ENCODE measurements at regions not wholly inside any gene's neighbourhood (a gene's known extent, or its start where the extent isn't known, plus 50 kb on each side); places are given as distances from the start of the nearest gene placed in this dataset.

DNA sequence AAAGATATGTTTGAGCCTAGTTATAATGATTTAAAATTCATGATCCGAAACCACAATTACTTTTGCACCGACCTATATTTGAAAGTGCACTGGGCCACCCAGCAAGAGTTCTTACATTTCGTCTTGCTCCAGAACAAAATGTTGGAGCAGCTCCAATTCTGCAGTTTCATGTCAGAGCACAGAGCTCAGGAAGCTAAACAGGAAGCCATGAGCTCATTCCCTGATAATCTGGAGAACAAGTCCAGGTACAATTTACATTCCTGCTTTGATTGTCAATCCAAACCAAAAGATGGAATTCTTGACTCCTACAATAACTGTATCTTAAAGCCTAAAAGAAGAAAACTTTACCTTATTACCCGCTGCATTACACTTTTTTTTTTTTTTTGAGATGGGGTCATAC, 131.8 kb downstream of the KCTD12 start:
- no peak for DNase-seq (ENCODE audit: low read depth in 4 of 4, low spot score in 3 of 4)

DNA sequence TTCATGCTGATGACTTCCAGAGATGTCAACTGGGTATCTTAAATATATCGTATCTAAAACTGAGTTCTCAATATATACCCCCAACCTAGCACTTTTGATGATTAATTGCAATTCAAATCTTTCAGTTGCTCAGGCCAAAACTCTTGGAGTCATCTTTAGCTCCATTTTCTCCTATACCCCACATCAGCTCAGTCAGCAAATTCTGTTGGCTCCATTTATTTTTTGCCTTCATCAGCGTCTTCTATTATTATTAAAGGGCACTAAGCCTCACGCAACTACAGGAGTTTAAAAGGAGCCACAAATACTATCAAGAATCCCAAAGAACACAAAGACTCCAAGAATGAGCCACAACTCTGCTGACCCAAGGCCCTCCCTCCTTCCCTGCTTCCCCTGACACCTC, 134.9 kb downstream of the KCTD12 start:
- DNase-seq (ENCODE audit: low read depth in 4 of 4, low spot score in 3 of 4) = no peak

DNA sequence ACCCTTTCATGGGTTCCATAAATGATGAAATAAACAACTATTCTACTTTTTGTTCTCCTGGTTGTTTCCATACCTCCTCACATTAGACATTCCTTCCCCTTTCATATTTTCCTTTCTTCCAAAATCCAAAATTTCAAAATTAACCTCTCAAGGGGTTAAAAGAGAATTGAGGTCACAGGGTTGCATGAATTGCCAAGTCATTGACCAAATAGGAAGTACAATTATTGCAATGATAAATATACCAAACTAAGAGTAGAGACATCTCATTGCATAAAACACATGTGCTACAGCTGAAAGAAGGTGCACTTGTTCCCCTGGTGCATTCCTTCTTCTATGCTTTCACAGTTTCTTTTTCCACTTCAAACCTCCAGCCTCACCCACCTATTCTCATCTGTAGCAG, 136.1 kb downstream of the KCTD12 start:
- no peak for DNase-seq (ENCODE audit: low read depth in 4 of 4, low spot score in 3 of 4)

DNA sequence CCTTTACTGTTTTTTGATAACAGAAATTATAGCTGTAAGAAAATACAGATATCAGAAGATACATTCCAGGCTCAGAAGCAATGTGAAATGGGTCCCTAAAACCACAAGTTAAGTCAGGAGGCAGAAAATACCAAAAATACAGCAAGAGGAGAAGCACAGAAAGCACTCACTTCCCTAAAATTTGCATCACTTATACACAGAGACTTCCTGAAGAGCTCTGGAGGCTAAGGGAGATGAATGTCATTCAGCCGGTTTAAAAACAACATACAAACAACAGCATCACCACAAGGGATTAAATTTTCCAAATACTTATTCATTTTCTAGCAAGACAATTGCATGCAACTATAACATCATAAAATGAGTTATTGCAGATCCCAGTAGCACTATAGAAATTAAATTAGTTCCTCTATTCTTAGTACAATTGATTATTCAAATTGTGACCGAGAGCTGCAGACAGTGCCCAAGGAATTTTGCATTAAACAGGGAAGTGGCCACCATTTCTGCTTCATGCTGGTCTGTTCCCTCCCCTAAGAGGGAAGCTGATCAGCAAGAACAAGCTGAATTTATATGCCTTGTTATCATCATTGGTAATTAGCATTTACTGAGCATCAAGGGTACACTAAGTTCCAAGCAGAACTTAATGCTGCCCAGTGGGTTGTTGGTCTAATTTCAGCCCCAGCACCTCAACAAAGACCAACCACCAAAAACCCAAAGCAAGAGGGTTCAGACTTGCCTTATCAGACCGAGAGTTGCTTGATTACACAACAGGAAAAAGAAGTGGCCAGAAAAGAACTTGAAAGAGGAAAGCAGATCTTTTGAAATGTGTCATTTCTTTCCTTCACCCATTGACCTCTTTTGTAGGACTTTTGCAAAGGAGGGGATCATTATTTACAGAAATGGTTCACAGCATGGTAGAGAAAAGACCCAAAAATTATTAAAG, 140.7 kb downstream of the KCTD12 start:
- DNase-seq (ENCODE audit: low read depth in 4 of 4, low spot score in 3 of 4) = no peak

DNA sequence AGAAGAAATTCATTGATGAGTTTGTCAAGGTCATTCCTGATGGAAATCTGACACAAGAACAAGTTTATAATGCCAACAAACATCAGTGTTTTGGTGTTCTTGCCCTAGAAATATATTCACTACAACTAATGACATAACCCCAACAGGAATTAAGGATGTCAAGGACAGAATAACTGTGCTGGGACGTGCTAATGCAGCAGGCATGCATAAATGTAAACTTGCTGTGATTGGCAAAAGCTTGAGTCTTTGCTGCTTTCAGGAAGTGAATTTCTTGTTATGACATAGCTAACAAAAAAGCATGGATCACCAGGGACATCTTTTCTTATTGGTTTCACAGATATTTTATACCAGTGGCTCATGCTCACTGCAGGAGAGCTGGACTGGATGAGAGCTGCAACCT, 144.6 kb downstream of the KCTD12 start:
- no peak for DNase-seq (ENCODE audit: low read depth in 4 of 4, low spot score in 3 of 4)

DNA sequence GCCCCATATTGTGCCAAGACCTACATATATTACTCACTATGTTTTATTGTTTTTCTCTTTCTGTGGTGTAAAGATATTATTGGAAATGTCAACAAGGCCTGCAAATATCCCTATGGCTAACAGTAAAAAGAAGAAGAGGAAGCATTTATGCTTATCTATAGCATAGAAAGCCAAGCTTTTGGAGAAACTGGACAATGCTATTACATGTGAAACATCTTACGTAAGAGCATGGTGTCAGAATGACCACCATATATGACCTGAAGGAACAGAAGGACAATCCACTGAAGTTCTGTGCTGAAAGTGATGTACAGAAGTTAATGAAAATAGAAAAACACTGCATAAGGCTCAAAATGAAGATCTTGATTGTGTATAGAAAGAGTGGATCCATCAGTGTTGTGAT, 145.2 kb downstream of the KCTD12 start:
- no peak for DNase-seq (ENCODE audit: low read depth in 4 of 4, low spot score in 3 of 4)

DNA sequence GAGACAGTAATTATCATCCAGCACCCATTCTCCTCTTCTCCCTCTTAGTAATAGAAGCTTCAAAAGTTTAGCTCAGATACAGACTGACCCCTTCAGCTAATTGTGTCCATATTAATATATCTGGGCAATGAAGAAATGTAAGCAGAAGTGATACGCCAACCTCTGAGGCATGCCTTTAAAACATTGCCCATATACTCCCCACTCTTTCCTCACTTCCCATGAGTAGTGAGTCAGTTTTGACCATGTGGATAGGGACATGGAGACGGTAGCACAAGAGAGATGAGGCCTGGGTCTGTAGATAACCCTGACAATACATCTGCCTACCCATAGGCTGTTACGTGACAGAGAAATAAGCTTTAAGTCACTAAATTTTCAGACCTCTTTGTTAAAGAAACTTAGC, 147.6 kb downstream of the KCTD12 start:
- DNase-seq (ENCODE audit: low read depth in 4 of 4, low spot score in 3 of 4) = no peak

DNA sequence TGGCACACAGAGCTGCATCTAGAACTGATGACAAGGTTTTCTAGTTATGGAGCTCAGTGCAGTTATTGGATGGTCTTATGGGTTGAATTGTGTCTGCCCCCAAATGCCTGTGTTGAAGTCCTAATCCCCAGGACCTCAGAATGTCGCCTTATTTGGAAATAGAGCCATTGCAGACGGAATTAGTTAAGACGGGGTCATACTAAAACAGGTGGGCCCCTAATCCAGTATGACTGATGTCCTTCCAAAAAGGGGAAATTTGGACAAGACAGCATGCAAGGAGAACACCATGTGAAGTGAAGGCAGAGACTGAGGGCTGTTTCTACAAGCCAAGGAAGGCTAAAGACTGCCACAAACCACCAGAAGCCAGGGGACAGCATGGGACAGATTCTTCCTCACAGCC, 148.7 kb downstream of the KCTD12 start:
- DNase-seq (ENCODE audit: low read depth in 4 of 4, low spot score in 3 of 4) = no peak

DNA sequence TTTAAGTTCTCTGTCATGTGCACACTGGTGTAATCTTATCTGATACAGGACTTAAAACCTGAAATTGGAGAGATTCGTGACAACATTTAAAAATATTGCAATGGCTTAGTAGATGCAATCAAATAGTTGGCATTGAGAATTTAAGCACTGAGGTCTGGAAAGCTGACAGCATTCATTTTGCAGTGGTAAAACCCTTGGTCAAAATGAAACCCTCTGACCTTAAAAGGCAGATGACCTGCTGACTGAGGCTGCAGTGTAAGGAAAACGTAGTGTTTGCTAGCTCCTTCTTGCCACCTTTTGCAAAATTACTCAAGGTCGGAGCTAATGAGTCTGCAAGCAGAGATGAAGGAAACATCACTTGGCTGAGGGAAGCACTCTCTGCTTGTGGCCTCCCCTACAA, 150.6 kb downstream of the KCTD12 start:
- no peak for DNase-seq (ENCODE audit: low read depth in 4 of 4, low spot score in 3 of 4)

DNA sequence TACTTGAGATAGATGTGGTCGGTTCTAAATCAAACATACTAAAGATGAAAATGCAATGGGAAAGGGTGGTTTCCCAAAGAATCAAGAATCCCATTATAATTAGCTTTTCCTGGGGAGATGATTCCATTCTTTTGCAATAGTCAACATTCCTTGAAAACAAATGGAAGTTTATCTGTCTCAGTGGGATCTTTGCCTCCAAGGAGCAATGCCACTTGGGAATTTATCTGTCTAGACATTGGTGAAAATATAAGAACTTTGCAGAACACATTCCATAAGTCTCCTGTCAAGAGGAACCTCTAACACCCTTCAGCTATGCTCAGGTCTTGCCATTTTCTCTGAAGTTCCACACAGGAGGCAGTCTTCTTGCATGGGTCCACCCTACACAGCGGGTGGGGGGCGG, 152.5 kb downstream of the KCTD12 start:
- no peak for DNase-seq (ENCODE audit: low read depth in 4 of 4, low spot score in 3 of 4)

DNA sequence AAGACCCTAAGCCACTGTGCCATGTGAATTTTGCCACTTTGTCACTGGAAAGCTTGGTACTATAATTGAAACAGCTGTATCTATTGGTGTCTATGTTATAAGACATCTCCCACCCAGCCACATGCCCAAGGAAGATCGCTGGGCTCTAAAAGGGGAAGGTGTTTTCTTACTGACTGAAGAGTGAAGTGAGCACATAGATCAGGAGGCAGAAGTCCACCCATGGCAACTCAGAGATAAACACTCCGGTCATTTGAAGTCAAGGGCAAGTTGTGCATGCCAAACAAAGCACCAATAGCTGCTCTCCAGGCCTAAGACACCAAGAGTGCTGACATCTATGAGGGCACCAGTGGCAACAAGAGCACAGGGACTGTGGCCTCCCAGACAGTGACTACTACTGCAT, 153.8 kb downstream of the KCTD12 start:
- no peak for DNase-seq (ENCODE audit: low read depth in 4 of 4, low spot score in 3 of 4)

DNA sequence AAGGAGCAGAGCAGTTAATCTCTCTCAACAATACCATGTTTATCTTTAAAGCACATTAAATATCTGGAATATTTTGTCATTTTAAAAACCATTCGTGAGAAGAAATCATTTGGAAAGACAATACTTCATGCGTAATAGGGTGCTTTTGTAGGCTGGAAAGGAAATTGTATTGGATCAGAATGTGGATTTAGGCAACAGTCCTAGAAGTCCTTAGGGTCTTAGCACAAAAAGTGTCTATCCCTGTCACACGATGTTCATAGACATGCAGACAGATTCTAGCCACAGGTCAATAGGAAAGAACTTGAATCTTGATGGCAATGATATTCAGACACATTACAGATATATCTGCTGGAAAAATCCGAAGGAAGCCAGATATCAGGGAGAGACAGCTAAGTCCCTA, 156.0 kb downstream of the KCTD12 start:
- DNase-seq (ENCODE audit: low read depth in 4 of 4, low spot score in 3 of 4) = no peak

DNA sequence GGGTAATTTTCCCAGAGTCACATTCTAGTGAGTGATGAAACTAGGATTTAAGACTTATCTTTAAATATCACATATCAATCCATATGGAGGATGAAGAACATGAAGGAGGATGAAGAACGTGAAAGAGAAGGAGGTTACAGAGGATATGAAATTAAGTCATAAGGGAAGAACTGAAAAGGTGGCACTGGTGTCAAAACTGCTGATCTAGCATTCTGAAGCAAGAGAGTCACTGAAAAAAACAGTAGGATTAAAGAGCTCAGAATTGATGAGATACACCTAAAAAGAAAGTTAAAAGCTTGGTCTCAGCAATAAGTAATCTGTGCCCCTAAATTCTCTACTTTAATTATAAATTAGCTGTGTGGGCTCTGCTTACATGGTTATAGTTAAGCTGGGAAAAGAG, 156.5 kb downstream of the KCTD12 start:
- DNase-seq (ENCODE audit: low read depth in 4 of 4, low spot score in 3 of 4) = no peak

DNA sequence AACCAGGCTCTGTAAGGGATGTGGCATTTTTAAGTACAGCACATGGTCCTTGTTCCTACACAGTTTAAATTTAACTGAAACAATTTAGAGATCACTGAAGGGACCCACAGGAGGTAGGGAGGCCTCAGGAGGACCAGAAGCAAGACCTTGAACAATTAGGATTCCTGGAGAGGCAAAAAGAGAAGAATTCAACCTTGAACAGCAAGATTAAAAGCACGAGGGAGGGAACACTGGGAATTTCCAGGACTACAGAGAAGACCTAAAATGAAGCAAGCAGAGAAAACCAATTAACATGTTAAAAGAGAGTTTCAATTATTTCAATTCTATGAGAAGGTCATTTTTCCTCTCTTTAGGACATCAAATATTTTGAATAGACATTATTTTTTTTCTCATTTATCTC, 160.3 kb downstream of the KCTD12 start:
- DNase-seq (ENCODE audit: low read depth in 4 of 4, low spot score in 3 of 4) = no peak

DNA sequence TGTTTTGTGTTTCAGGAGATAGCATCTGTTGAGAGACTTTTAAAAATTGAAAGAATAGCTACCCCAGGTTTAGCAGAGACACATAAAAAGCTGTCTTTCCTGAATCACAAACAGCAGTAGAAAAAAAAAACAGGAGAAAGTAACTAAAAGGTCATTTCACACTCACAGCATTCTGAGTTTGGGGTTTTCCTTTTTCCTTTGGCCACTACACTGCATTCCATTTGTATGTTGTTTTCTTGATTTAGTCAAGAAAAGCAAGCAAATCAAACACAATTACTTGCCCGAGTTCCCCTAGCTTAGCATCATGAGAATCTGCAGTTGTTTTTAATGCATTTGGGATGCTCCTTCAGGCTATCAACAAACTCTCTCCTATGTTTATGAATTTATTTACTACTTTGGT, 161.0 kb downstream of the KCTD12 start:
- DNase-seq (ENCODE audit: low read depth in 4 of 4, low spot score in 3 of 4) = no peak

DNA sequence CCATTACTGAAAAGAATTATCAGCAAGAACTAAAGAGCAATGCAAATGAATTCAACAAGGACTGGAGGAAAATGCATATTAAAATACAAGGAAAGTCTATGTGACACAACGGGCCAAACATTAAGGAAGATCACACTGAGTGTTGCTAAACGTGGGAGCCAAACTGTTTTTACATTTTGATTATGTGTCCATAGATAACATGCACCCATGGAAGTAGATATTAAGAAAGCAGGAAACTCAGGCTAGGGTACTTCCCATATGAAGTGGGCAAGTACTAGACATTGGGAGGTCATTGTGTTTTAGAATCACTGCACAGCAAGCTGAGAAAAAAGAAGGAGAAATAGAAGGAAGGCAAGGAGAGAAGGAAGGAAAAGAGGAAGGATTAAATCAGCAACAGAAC, 161.8 kb downstream of the KCTD12 start:
- DNase-seq (ENCODE audit: low read depth in 4 of 4, low spot score in 3 of 4) = no peak

DNA sequence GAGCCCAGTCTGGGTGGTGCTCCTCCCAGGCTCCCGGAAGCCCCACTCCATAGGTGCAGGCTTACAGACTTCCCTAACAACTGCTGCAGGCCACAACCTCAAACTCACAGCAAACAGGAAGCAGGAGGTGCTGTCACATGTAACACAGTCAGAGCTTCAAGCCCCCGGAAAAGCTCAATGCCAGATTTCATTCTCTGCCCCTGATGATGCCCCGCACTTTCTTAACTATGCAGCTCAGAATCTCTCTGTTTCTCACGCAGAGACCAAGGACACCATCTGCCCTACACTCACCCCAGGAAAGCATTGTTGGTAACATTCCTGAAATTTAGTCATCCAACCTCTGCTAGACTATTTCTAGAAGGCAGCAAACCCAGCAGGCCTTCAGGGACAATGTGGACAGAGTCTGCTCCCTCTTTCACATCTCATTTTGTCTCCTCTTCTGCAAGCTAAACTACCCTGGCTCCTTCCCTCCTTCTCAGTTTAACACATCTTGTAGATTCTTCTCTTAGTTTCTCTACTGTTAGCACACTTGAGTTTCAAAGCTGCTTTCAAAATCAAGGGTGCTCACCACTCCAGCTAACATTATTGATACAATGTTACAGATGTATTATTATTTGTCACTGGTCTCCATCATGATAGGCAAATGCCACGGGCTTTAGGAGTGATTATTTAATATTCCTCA, 162.5 kb downstream of the KCTD12 start:
- DNase-seq (ENCODE audit: low read depth in 4 of 4, low spot score in 3 of 4) = no peak

DNA sequence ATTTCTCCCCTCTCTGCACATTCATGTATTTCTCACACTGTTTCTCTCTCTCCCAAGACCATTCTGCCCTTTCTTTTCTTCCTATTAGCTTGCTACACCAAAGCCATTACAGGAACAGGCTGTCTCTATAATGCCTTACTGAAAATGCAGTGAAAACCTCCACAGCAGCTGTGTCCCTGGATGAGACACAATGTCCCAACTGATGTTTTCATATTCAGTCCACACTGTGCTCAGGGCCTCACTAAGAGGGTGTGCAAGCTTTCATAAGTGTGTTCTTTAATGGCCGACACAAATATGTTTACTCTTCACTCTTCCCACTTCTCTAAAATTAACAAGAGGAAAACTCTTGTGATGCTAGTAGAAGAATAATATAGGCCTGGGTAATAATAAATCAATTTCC, 163.4 kb downstream of the KCTD12 start:
- DNase-seq (ENCODE audit: low read depth in 4 of 4, low spot score in 3 of 4) = no peak

DNA sequence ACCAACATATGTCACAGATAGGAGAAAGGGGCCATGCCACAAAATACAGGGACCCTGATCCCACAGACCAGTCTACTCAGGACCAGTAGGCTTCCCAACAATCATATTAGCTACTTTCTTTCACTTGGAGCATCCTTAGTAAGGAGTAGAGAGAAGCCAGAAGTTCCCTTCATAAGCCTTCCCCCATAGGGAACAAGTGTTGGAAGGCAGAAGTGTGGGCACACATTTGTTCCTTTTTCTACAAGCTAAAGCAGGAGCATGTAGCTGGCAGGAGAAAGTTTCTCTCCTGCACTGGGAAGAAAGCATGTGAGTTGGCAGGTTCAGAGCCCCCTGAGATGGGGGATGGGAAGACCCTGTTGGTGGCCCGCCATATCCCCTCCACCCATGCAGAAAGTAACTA, 165.4 kb downstream of the KCTD12 start:
- DNase-seq (ENCODE audit: low read depth in 4 of 4, low spot score in 3 of 4) = no peak

DNA sequence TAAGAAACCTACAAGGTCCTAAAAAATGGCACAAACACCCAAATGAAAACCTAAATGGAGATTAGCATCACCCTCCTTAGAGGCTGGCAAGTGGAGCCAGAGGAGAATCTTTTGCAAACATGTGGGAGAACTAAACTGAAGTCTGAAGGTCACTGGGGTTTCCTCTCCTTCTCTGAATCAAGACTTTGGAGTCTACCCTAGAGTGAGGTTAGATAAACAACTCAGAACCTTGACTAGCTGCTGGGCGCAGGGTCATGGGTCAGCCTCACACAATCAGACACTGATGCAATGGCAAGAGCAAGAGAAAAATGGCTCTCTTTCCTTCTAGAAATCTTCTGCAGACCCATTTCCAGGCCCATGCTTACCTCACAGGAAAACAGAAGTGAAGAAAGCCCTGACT, 165.8 kb downstream of the KCTD12 start:
- DNase-seq (ENCODE audit: low read depth in 4 of 4, low spot score in 3 of 4) = no peak

DNA sequence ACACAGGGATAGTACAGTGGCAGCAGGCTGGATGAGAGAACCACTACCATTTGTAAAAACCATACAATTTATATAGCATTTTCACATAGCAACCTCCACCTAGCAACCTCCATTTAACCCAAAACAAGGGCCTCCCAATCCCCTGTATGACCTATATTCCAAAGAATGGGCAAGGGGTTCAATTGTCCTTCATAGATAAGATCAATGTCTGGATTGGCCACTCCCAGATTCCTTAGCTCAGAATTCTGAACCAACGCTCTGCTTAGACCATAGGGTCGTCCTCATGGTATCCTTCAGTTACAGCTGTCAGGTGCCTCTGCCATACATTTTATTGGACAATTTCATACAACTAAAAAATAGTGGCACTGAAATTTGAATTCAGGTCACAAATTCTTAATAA, 166.2 kb downstream of the KCTD12 start:
- no peak for DNase-seq (ENCODE audit: low read depth in 4 of 4, low spot score in 3 of 4)

DNA sequence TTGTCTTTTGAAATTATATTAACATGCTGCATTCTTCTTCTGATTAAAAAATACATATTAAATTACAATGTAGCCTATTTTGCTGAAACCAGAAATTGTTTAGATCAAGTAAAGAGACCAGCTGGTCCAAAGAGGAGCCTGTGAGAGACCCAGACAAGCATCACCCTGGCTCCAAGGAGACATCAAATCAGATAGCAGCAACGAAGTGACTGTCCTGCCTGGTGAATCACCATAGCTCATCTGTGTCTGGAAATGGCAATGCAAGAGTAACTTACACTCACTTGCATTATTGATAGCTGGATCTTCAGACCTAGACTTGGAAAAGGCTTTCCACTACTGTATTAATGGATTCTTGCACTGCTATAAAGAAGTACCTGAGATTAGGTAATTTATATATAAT, 169.1 kb downstream of the KCTD12 start:
- DNase-seq (ENCODE audit: low read depth in 4 of 4, low spot score in 3 of 4) = no peak

All from left renal pelvis (tissue), 4 donors.